AG04450 (cell line): ENCODE measurements at regions not wholly inside any gene's neighbourhood (a gene's known extent, or its start where the extent isn't known, plus 50 kb on each side); places are given as distances from the start of the nearest gene placed in this dataset.

Source experiments
- CTCF ChIA-PET: fragments of 300-600, 350-600 bp; formaldehyde crosslinking; extraction: SDS; loops from one replicate; lab custom pipeline; 2022; ENCODE audit warnings: antibody characterized with exemption, inconsistent platforms; lab: Charles Lee
- POLR2A ChIA-PET: fragments of 350-600 bp; formaldehyde crosslinking; extraction: SDS; loops from one replicate; lab custom pipeline; 2021; ENCODE audit warnings: antibody characterized with exemption, inconsistent platforms; lab: Yijun Ruan, JAX
- DNase-seq: peaks from one replicate; pipeline ENCODE4 v3.0.0-alpha.2; 2011; ENCODE audit warnings: low read depth, low spot score
- H3K27ac ChIP-seq: one replicate; pipeline ENCODE4 v1.5.1; 2012; ENCODE audit warnings: low read depth, low read length, control low read depth
- H3K27me3 ChIP-seq: one replicate; pipeline ENCODE4 v1.6.0; 2012; ENCODE audit warnings: low read length; ENCODE audit not compliant: control insufficient read depth, insufficient read depth
- H3K4me3 ChIP-seq: 2 replicates; pipeline ENCODE4 v1.5.1; 2011; ENCODE audit warnings: mild to moderate bottlenecking, low read depth, low read length, control low read depth
- H3K9me3 ChIP-seq: 2 replicates; pipeline ENCODE4 v1.5.1; 2012; ENCODE audit warnings: low read length; ENCODE audit not compliant: control insufficient read depth, insufficient read depth
- TF ChIP-seq, protein P1 (sequence below): IDR thresholded peaks from 2 replicates; pipeline ENCODE4 v1.5.1; 2011; ENCODE audit warnings: low read depth, low read length, control low read depth, inconsistent platforms

DNA sequence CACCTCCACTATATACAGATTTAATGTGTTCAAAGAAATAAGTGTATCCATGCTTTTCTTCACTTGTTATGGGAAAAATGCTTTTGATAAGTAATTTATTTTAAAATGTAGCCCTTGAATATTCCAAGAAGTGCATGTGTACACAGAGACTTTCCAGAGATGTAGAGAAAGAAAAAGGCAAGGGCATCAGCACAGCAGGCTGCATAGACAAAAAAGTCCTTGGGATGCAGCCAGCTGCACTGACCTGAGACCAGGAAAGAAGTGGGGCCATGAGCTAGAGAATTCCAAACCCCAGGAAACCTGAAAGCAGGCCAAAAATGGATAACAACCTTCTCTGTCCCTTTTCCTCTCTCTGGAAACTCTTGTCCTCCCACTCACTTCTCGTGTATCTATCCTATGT, 51.6 kb upstream of the PRDM8 start:
- TF ChIP-seq, protein P1, sequence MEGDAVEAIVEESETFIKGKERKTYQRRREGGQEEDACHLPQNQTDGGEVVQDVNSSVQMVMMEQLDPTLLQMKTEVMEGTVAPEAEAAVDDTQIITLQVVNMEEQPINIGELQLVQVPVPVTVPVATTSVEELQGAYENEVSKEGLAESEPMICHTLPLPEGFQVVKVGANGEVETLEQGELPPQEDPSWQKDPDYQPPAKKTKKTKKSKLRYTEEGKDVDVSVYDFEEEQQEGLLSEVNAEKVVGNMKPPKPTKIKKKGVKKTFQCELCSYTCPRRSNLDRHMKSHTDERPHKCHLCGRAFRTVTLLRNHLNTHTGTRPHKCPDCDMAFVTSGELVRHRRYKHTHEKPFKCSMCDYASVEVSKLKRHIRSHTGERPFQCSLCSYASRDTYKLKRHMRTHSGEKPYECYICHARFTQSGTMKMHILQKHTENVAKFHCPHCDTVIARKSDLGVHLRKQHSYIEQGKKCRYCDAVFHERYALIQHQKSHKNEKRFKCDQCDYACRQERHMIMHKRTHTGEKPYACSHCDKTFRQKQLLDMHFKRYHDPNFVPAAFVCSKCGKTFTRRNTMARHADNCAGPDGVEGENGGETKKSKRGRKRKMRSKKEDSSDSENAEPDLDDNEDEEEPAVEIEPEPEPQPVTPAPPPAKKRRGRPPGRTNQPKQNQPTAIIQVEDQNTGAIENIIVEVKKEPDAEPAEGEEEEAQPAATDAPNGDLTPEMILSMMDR, result no peak
- no peak overlapping the region for H3K4me3 ChIP-seq
- ChIA-PET CTCF (interaction anchor here (1.4 kb wide), 1 partner anchor 20 kb away, joined by 4 read pairs; no protein-coding TSS in a partner anchor), POLR2A (no interaction called here)
- no peaks in the 10 kb centered on the region for H3K27me3 ChIP-seq
- H3K27ac ChIP-seq, result no peak overlapping the region
- H3K9me3 ChIP-seq, result no peaks in the 10 kb centered on the region
- no peak for DNase-seq

- DNase-seq, result no peak
- ChIA-PET POLR2A (no interaction called here), CTCF (no interaction called here)
- H3K9me3 ChIP-seq, result no peaks in the 10 kb centered on the region
- TF ChIP-seq, protein P1, result no peak
- H3K27me3 ChIP-seq, result no peaks in the 10 kb centered on the region
- H3K4me3 ChIP-seq, result no peak overlapping the region
- no peak overlapping the region for H3K27ac ChIP-seq
These were observed 52.4 kb upstream of the PRDM8 start for GRCh38 chr4:80144676-80145470.

DNA sequence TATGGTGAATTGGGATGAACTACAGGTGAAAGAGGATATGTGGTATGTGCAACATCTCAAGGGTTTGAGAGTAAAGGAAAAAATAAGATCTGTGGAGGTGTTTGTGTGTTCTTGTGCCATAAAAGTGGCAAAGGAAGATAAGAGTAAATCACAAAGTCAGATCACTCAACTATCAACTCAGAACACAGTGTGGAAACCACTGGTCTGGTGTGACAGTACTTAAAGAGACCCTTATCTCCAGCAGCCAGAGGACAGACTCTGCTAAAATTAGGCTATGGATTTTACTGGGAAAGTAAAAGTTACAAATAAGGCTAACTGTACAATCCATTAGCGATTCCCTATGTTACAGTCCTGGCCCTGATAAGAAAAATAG, 54.0 kb upstream of the PRDM8 start:
- Histone ChIP-seq H3K4me3 (no peak overlapping the region), H3K9me3 (no peaks in the 10 kb centered on the region), H3K27ac (no peak overlapping the region), H3K27me3 (no peaks in the 10 kb centered on the region)
- DNase-seq, result no peak
- TF ChIP-seq, protein P1, result no peak
- ChIA-PET CTCF (no interaction called here), POLR2A (no interaction called here)

DNA sequence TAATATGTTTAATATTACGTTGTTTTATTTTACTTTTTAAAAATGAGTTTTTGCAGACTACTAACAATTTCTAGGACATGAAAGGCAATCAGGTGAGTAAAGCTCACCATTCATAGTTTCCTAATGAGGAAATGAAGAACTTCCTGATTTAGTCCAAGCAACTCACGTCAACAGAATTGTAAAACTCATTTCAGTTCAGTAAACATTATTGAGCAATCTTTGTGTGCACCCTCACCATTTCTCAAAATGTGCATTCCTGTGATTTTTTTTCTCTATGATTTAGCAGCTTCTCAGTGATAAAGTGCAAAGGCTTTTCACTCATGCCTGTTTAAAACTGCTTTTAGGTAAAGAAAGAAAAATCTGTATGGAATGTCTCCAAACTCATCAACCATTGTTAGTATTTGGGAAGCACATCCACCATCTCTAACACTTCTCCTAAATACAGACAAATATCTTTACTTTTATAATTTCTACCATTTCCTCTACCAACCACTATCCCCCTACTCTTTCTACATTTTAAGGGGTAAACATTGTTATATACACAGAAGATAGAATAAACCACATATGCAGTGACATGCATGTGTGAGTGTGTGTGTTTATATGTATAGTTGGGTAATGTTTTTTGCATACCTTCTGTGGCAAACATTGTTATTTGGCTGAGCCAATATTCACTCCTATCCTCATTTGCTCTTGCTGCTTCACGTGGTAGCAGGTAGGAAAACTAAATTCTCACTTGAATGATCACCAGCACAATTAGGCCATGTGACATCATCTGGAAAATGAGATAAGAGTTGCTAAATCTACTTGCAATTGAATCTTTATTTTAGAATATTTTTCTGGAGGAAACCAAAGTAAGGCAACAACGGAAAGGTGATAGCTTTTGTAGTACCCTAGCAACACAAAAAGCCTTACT, 54.7 kb upstream of the PRDM8 start:
- Histone ChIP-seq H3K4me3 (no peak overlapping the region), H3K27me3 (no peaks in the 10 kb centered on the region), H3K27ac (no peak overlapping the region), H3K9me3 (no peaks in the 10 kb centered on the region)
- ChIA-PET CTCF (interaction anchor here (3.7 kb wide), 1 partner anchor 17 kb away, joined by 19 read pairs; no protein-coding TSS in a partner anchor), POLR2A (no interaction called here)
- DNase-seq, result no peak
- TF ChIP-seq, protein P1, result no peak
